CD4-positive, alpha-beta T cell (primary cell): ENCODE measurements at regions not wholly inside any gene's neighbourhood (a gene's known extent, or its start where the extent isn't known, plus 50 kb on each side); places are given as distances from the start of the nearest gene placed in this dataset.

Source experiments
- ATAC-seq: fragments of 200-7000 bp; cut with Tn5 transposase; one replicate; pipeline ENCODE4 v1.10.0; 2022; ENCODE audit warnings: mild to moderate bottlenecking; ENCODE audit not compliant: poor library complexity
- CTCF ChIA-PET: fragments of 350-600 bp; sonication (Branson Sonifier 250); formaldehyde crosslinking; loops from one replicate; lab custom pipeline; 2021; ENCODE audit warnings: antibody characterized with exemption, inconsistent platforms; lab: Charles Lee
- POLR2A ChIA-PET: fragments of 350-600 bp; sonication (Branson Sonifier 250); formaldehyde crosslinking; loops from one replicate; lab custom pipeline; 2021; ENCODE audit warnings: antibody characterized with exemption, inconsistent platforms; lab: Charles Lee
- DNase-seq, 14 experiments: peaks; one replicate each; pipeline ENCODE4 v3.0.0-alpha.2; 2013 to 2020; ENCODE audit warnings: mixed read lengths in 2 of 14
- H3K27ac ChIP-seq, 2 donors: one replicate each; pipeline versions ENCODE4 v1.5.1 to v1.7.0; 2013; ENCODE audit warnings: low read length in 2 of 2, low read depth in 1 of 2, mild to moderate bottlenecking in 1 of 2
- H3K27me3 ChIP-seq, 2 experiments: 1 replicate in 1 of 2; 2 replicates in 1 of 2; pipeline versions ENCODE4 v1.6.1 to v1.7.0; 2013; ENCODE audit warnings: low read length in 2 of 2, control low read depth in 1 of 2, mild to moderate bottlenecking in 1 of 2, moderate library complexity in 1 of 2; ENCODE audit not compliant: insufficient read depth in 2 of 2, control insufficient read depth in 1 of 2
- H3K36me3 ChIP-seq: one replicate; pipeline ENCODE4 v1.6.1; 2013; ENCODE audit warnings: low read length, control low read depth; ENCODE audit not compliant: insufficient read depth
- H3K4me1 ChIP-seq: one replicate; pipeline ENCODE4 v1.6.1; 2013; ENCODE audit warnings: low read length, control low read depth; ENCODE audit not compliant: insufficient read depth
- H3K4me3 ChIP-seq: one replicate; pipeline ENCODE4 v1.5.1; 2013; ENCODE audit warnings: mild to moderate bottlenecking, low read length, moderate library complexity
- H3K9me3 ChIP-seq, 2 experiments: 1 replicate in 1 of 2; 2 replicates in 1 of 2; pipeline versions ENCODE4 v1.6.1 to v1.7.0; 2013; ENCODE audit warnings: low read length in 2 of 2, mild to moderate bottlenecking in 2 of 2, control low read depth in 1 of 2, moderate library complexity in 1 of 2; ENCODE audit not compliant: control insufficient read depth in 1 of 2, insufficient read depth in 1 of 2
- H3K27ac Mint-ChIP-seq: one replicate; pipeline ENCODE4 v1.8.0; 2020; ENCODE audit warnings: mixed read lengths
- H3K27me3 Mint-ChIP-seq: one replicate; pipeline ENCODE4 v1.8.0; 2021; ENCODE audit warnings: mixed read lengths
- H3K36me3 Mint-ChIP-seq: one replicate; pipeline ENCODE4 v1.8.0; 2021; ENCODE audit warnings: low read depth, mixed read lengths
- H3K4me1 Mint-ChIP-seq: one replicate; pipeline ENCODE4 v1.8.0; 2021; ENCODE audit warnings: low read depth, mixed read lengths
- H3K4me3 Mint-ChIP-seq: one replicate; pipeline ENCODE4 v1.8.0; 2020; ENCODE audit warnings: mild to moderate bottlenecking, mixed read lengths
- H3K9me3 Mint-ChIP-seq: one replicate; pipeline ENCODE4 v1.8.0; 2020; ENCODE audit warnings: mixed read lengths
- intact Hi-C, 2 experiments: fragments of 100-400 bp; cut with DNase I in 1 of 2; cut with micrococcal nuclease in 1 of 2; formaldehyde crosslinking; loops; one replicate each; pipeline versions ENCODE4 v1.15.1 to v1.9.0; 2023 to 2025; cut with DNase I, micrococcal nuclease
- TF ChIP-seq, protein P1 (sequence below): fragments of 200-600 bp; IDR thresholded peaks from one replicate; pipeline ENCODE4 v1.8.0; 2022; ENCODE audit warnings: antibody characterized with exemption, mild to moderate bottlenecking

DNA sequence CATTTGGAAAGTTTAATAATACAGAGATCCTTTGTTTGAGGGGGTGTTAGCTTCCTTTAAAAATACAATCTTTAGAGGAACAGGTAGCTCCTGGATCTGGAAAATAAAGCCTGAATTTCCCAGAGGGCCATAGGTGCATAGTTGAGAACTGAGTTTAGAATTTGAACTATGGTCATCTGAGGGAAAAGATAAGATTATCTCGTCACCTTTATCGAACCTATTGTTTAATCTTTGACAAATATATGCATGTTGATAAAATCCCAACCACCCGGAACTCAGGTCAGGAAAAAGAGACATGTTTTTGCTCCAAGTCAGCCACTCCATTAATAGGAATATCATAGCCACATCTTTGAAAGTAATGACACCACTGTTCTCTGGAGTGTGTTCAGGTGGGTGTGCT is 91.7 kb upstream of the FAM169A start:
- Mint-ChIP-seq H3K4me3 (no peak overlapping the region), H3K27me3 (no peaks in the 10 kb centered on the region), H3K4me1 (no peaks in the 10 kb centered on the region), H3K9me3 (no peaks in the 10 kb centered on the region), H3K36me3 (no peaks in the 10 kb centered on the region), H3K27ac (no peak overlapping the region)
- ChIA-PET CTCF (no interaction called here), POLR2A (interaction anchor here (0.9 to 1.0 kb wide), 2 partner anchors 10 to 17 kb away, joined by 3 read pairs; no protein-coding TSS in a partner anchor)
- no peaks in the 10 kb centered on the region for H3K4me1 ChIP-seq
- H3K9me3 ChIP-seq, result no peaks in the 10 kb centered on the region
- H3K27ac ChIP-seq, result no peak overlapping the region
- no peak for DNase-seq
- intact Hi-C loops, result no loop called here
- H3K36me3 ChIP-seq, result no peaks in the 10 kb centered on the region
- no peaks in the 10 kb centered on the region for H3K27me3 ChIP-seq
- ATAC-seq, result no peak
- H3K4me3 ChIP-seq, result no peak overlapping the region
- TF ChIP-seq, protein P1, sequence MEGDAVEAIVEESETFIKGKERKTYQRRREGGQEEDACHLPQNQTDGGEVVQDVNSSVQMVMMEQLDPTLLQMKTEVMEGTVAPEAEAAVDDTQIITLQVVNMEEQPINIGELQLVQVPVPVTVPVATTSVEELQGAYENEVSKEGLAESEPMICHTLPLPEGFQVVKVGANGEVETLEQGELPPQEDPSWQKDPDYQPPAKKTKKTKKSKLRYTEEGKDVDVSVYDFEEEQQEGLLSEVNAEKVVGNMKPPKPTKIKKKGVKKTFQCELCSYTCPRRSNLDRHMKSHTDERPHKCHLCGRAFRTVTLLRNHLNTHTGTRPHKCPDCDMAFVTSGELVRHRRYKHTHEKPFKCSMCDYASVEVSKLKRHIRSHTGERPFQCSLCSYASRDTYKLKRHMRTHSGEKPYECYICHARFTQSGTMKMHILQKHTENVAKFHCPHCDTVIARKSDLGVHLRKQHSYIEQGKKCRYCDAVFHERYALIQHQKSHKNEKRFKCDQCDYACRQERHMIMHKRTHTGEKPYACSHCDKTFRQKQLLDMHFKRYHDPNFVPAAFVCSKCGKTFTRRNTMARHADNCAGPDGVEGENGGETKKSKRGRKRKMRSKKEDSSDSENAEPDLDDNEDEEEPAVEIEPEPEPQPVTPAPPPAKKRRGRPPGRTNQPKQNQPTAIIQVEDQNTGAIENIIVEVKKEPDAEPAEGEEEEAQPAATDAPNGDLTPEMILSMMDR, result no peak

DNA sequence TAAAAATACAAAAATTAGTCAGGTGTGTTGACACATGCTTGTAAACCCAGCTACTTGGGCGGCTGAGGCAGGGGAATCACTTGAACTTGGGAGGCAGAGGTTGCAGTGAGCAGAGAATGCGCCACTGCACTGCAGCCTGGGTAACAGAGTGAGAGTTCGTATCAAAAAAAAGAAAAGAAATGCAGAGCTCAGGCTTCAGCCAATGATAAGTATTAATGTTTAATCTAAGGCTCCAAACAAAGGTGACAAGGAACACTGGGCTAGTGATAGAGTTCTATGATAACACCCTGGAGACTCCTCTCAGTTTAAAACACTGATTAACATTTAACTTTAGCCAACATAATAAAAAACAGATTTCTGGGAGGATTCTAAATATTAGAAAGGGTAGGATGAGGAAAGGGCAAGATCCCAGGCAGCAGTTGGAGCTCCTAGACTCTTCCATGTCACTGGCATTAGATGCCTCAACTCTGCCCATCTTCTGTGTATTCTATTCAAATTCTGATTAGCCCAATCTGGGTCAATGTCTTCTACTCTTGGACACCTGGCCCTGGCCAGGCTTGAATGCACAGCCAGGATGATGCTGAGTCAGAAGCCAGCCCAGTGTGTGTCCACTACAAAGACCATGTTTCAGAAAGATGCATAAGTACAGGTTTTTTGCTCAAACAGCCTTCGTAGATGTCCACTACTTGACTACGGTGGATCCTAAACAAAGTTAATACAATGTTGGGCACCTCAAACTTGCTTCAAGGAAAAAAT is 91.0 kb upstream of the FAM169A start:
- no peaks in the 10 kb centered on the region for H3K36me3 Mint-ChIP-seq
- H3K4me1 ChIP-seq, result no peaks in the 10 kb centered on the region
- no peak for ATAC-seq
- no peak overlapping the region for H3K27ac ChIP-seq
- no peaks in the 10 kb centered on the region for H3K9me3 ChIP-seq
- H3K27me3 Mint-ChIP-seq, result no peaks in the 10 kb centered on the region
- POLR2A ChIA-PET, result interaction anchor here (0.9 kb wide), 1 partner anchor 17 kb away, joined by 3 read pairs; no protein-coding TSS in a partner anchor
- TF ChIP-seq, protein P1, result no peak
- no peak for DNase-seq
- H3K4me1 Mint-ChIP-seq, result no peaks in the 10 kb centered on the region
- H3K27ac Mint-ChIP-seq, result no peak overlapping the region
- no peaks in the 10 kb centered on the region for H3K36me3 ChIP-seq
- no peak overlapping the region for H3K4me3 ChIP-seq
- intact Hi-C loops, result no loop called here
- CTCF ChIA-PET, result no interaction called here
- no peak overlapping the region for H3K4me3 Mint-ChIP-seq
- H3K9me3 Mint-ChIP-seq, result no peaks in the 10 kb centered on the region
- no peaks in the 10 kb centered on the region for H3K27me3 ChIP-seq

DNA sequence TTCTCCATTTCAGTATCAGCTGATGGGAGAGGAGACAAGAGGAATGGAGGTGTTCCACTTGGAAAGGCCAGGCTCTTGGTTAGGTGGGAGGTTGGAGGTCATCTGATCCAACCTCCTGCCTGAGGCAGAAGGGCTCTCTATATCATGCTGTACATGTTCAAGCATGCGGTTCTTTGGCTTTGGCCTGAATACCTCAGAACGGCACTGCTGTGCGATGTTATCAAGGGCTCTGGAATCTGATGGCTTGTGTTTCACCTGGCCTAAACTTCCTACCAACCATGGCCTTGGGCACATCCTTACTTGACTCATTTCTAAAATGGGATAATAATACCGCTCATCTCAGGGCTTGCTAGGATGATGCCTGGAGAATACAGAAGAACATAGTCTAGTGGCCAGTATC is 90.1 kb upstream of the FAM169A start:
- ChIA-PET CTCF (interaction anchor here (0.5 kb wide), 1 partner anchor 35 kb away, joined by 3 read pairs; no protein-coding TSS in a partner anchor), POLR2A (no interaction called here)
- ATAC-seq (no peak), DNase-seq (no peak)
- H3K27ac Mint-ChIP-seq, result no peak overlapping the region
- no peak overlapping the region for H3K4me3 Mint-ChIP-seq
- H3K4me1 ChIP-seq, result no peaks in the 10 kb centered on the region
- H3K27ac ChIP-seq, result no peak overlapping the region
- TF ChIP-seq, protein P1, result no peak
- H3K9me3 Mint-ChIP-seq, result no peaks in the 10 kb centered on the region
- no peaks in the 10 kb centered on the region for H3K4me1 Mint-ChIP-seq
- H3K9me3 ChIP-seq, result no peaks in the 10 kb centered on the region
- no peaks in the 10 kb centered on the region for H3K27me3 Mint-ChIP-seq
- intact Hi-C loops, result no loop called here
- H3K27me3 ChIP-seq, result no peaks in the 10 kb centered on the region
- no peak overlapping the region for H3K4me3 ChIP-seq
- no peaks in the 10 kb centered on the region for H3K36me3 Mint-ChIP-seq
- H3K36me3 ChIP-seq, result no peaks in the 10 kb centered on the region
